WTC11 (cell line): ENCODE measurements at regions not wholly inside any gene's neighbourhood (a gene's known extent, or its start where the extent isn't known, plus 50 kb on each side); places are given as distances from the start of the nearest gene placed in this dataset.

Experiments used
- ATAC-seq: fragments of 200-7000 bp; cut with Tn5 transposase; 2 replicates; pipeline ENCODE4 v1.10.0; 2021; ENCODE audit warnings: mild to moderate bottlenecking, moderate library complexity
- CTCF ChIA-PET: fragments of 300-600 bp; sonication (Branson Sonifier 250); formaldehyde crosslinking; loops from one replicate; lab custom pipeline; 2021; ENCODE audit warnings: antibody characterized with exemption; lab: Charles Lee
- POLR2A ChIA-PET: fragments of 350-600 bp; sonication (Branson Sonifier 250); formaldehyde crosslinking; loops from one replicate; lab custom pipeline; 2021; ENCODE audit warnings: antibody characterized with exemption; lab: Charles Lee
- DNase-seq: peaks from one replicate; pipeline ENCODE4 v3.0.0; 2021; ENCODE audit warnings: low spot score
- H3K27ac Mint-ChIP-seq: 2 replicates; pipeline ENCODE4 v1.8.0; 2021; ENCODE audit warnings: mixed read lengths
- H3K27me3 Mint-ChIP-seq: 2 replicates; pipeline ENCODE4 v1.8.0; 2021; ENCODE audit warnings: low read depth, mild to moderate bottlenecking, moderate library complexity, mixed read lengths
- H3K36me3 Mint-ChIP-seq: 2 replicates; pipeline ENCODE4 v1.8.0; 2021; ENCODE audit warnings: mixed read lengths
- H3K4me1 Mint-ChIP-seq: 2 replicates; pipeline ENCODE4 v1.8.0; 2022; ENCODE audit warnings: mixed read lengths
- H3K4me3 Mint-ChIP-seq: 2 replicates; pipeline ENCODE4 v1.8.0; 2021; ENCODE audit warnings: mild to moderate bottlenecking, moderate library complexity, mixed read lengths
- H3K9me3 Mint-ChIP-seq: 2 replicates; pipeline ENCODE4 v1.8.0; 2021; ENCODE audit warnings: mixed read lengths
- ATF3 ChIP-seq: sonication (generic); formaldehyde crosslinking; conservative IDR thresholded peaks from 2 replicates; pipeline ENCODE4 v1.8.1; 2022; ENCODE audit warnings: mild to moderate bottlenecking, missing genetic modification reagents
- CBFB ChIP-seq: sonication (generic); formaldehyde crosslinking; IDR thresholded peaks from 2 replicates; pipeline ENCODE4 v1.8.1; 2022; ENCODE audit warnings: mild to moderate bottlenecking, low read depth, missing genetic modification reagents
- CDX4 ChIP-seq: fragments of 250-450 bp; sonication (Bioruptor Pico); IDR thresholded peaks from 2 replicates; pipeline ENCODE4 v1.9.0; 2021; ENCODE audit warnings: moderate library complexity, mild to moderate bottlenecking, inconsistent platforms, borderline replicate concordance
- E2F4 ChIP-seq: sonication (generic); formaldehyde crosslinking; IDR thresholded peaks from 2 replicates; pipeline ENCODE4 v1.8.1; 2022; ENCODE audit warnings: low read depth, mild to moderate bottlenecking, moderate library complexity, missing genetic modification reagents, borderline replicate concordance
- EMX1 ChIP-seq: fragments of 250-450 bp; sonication (Bioruptor Pico); IDR thresholded peaks from 2 replicates; pipeline ENCODE4 v1.8.0; 2021; ENCODE audit warnings: mild to moderate bottlenecking
- ERG ChIP-seq: fragments of 250-450 bp; sonication (Bioruptor Pico); IDR thresholded peaks from 2 replicates; pipeline ENCODE4 v1.8.0; 2021; ENCODE audit warnings: mild to moderate bottlenecking
- ESRRA ChIP-seq: sonication (generic); formaldehyde crosslinking; IDR thresholded peaks from 2 replicates; pipeline ENCODE4 v1.8.1; 2022; ENCODE audit warnings: mild to moderate bottlenecking, missing genetic modification reagents, borderline replicate concordance
- FOXJ3 ChIP-seq: sonication (generic); formaldehyde crosslinking; IDR thresholded peaks from 2 replicates; pipeline ENCODE4 v1.9.0; 2021; ENCODE audit warnings: missing genetic modification reagents, mild to moderate bottlenecking, borderline replicate concordance
- FOXP1 ChIP-seq: sonication (generic); formaldehyde crosslinking; IDR thresholded peaks from 2 replicates; pipeline ENCODE4 v1.8.0; 2022; ENCODE audit warnings: missing genetic modification reagents, mild to moderate bottlenecking, moderate library complexity, borderline replicate concordance
- HMGXB4 ChIP-seq: sonication (generic); formaldehyde crosslinking; IDR thresholded peaks from 2 replicates; pipeline ENCODE4 v1.8.1; 2023; ENCODE audit warnings: mild to moderate bottlenecking, moderate library complexity, missing genetic modification reagents
- KAT7 ChIP-seq: sonication (generic); formaldehyde crosslinking; IDR thresholded peaks from 2 replicates; pipeline ENCODE4 v1.8.1; 2023; ENCODE audit warnings: missing genetic modification reagents, mild to moderate bottlenecking, borderline replicate concordance
- MLX ChIP-seq: sonication (generic); formaldehyde crosslinking; IDR thresholded peaks from 2 replicates; pipeline ENCODE4 v1.8.1; 2023; ENCODE audit warnings: mild to moderate bottlenecking, missing genetic modification reagents, moderate library complexity
- MYBL2 ChIP-seq: sonication (generic); formaldehyde crosslinking; IDR thresholded peaks from 2 replicates; pipeline ENCODE4 v1.8.1; 2023; ENCODE audit warnings: mild to moderate bottlenecking, moderate library complexity, missing genetic modification reagents
- NFATC4 ChIP-seq: fragments of 250-450 bp; sonication (Bioruptor Pico); IDR thresholded peaks from 2 replicates; pipeline ENCODE4 v1.9.0; 2021; ENCODE audit warnings: mild to moderate bottlenecking
- OVOL2 ChIP-seq: fragments of 250-450 bp; sonication (Bioruptor Pico); IDR thresholded peaks from 2 replicates; pipeline ENCODE4 v1.9.0; 2021; ENCODE audit warnings: mild to moderate bottlenecking, borderline replicate concordance
- RORB ChIP-seq: fragments of 250-450 bp; sonication (Bioruptor Pico); IDR thresholded peaks from 2 replicates; pipeline ENCODE4 v1.9.0; 2021; ENCODE audit warnings: mild to moderate bottlenecking
- TEAD1 ChIP-seq: sonication (generic); formaldehyde crosslinking; IDR thresholded peaks from 2 replicates; pipeline ENCODE4 v1.8.0; 2022; ENCODE audit warnings: mild to moderate bottlenecking, missing genetic modification reagents
- TEAD4 ChIP-seq: sonication (generic); formaldehyde crosslinking; IDR thresholded peaks from 2 replicates; pipeline ENCODE4 v1.8.0; 2022; ENCODE audit warnings: mild to moderate bottlenecking, missing genetic modification reagents
- TP53 ChIP-seq: sonication (generic); formaldehyde crosslinking; IDR thresholded peaks from 2 replicates; pipeline ENCODE4 v1.8.1; 2023; ENCODE audit warnings: mild to moderate bottlenecking, missing genetic modification reagents
- ZNF396 ChIP-seq: fragments of 250-450 bp; sonication (Bioruptor Pico); IDR thresholded peaks from 2 replicates; pipeline ENCODE4 v1.8.0; 2021; ENCODE audit warnings: mild to moderate bottlenecking, moderate library complexity, borderline replicate concordance
- ZNF425 ChIP-seq: fragments of 250-450 bp; sonication (Bioruptor Pico); conservative IDR thresholded peaks from 2 replicates; pipeline ENCODE4 v1.9.0; 2021; ENCODE audit warnings: mild to moderate bottlenecking
- TF ChIP-seq, protein P1 (sequence below): fragments of 250-450 bp; sonication (Bioruptor Pico); IDR thresholded peaks from 2 replicates; pipeline ENCODE4 v2.1.2; 2022; ENCODE audit warnings: mild to moderate bottlenecking, moderate library complexity
- TF ChIP-seq, protein P2 (sequence below): sonication (generic); formaldehyde crosslinking; IDR thresholded peaks from 2 replicates; pipeline ENCODE4 v1.8.0; 2022; ENCODE audit warnings: mild to moderate bottlenecking, missing genetic modification reagents
- TF ChIP-seq, protein P3 (sequence below): sonication (generic); formaldehyde crosslinking; IDR thresholded peaks from 2 replicates; pipeline ENCODE4 v1.8.1; 2023; ENCODE audit warnings: mild to moderate bottlenecking, missing genetic modification reagents, moderate library complexity

DNA sequence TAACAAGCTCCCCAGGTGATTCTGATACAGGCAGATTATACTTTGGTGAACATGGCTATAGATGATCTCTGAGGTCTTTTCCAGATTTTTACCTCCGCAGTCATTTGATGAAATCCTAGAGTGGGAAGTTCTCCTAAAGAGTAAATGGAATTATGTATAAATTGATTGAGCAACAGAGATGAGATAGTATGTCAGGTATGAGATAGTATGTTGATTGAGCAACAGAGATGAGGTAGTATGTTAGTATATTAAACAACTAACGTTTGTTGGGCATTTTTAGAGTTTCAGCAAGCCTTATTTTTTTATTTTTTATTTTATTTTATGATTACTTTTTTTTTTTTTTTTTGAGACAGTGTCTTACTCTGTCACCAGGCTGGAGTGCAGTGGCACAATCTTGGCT, 265.0 kb upstream of the SOX2 start:
- no peak overlapping the region for H3K4me3 Mint-ChIP-seq
- H3K9me3 Mint-ChIP-seq, result peaks cover 8% of the 10 kb centered on the region
- DNase-seq, result no peak
- ATAC-seq, result no peak
- ChIA-PET POLR2A (interaction anchor here (0.5 kb wide), 1 partner anchor 18 kb away, joined by 3 read pairs; no protein-coding TSS in a partner anchor), CTCF (no interaction called here)
- TF ChIP-seq CDX4 (CRISPR knock-in tag) (no peak), ESRRA (CRISPR knock-in tag) (no peak), OVOL2 (no peak), EMX1 (no peak), ZNF425 (no peak), TP53 (no peak), MLX (no peak), ATF3 (CRISPR knock-in tag) (no peak), FOXP1 (no peak), CBFB (CRISPR knock-in tag) (no peak), TEAD1 (CRISPR knock-in tag) (no peak), E2F4 (CRISPR knock-in tag) (no peak)
- TF ChIP-seq, protein P1, sequence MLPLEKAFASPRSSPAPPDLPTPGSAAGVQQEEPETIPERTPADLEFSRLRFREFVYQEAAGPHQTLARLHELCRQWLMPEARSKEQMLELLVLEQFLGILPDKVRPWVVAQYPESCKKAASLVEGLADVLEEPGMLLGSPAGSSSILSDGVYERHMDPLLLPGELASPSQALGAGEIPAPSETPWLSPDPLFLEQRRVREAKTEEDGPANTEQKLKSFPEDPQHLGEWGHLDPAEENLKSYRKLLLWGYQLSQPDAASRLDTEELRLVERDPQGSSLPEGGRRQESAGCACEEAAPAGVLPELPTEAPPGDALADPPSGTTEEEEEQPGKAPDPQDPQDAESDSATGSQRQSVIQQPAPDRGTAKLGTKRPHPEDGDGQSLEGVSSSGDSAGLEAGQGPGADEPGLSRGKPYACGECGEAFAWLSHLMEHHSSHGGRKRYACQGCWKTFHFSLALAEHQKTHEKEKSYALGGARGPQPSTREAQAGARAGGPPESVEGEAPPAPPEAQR (CRISPR knock-in tag), result no peak
- no peak overlapping the region for H3K27ac Mint-ChIP-seq
- H3K4me1 Mint-ChIP-seq, result peaks cover 7% of the 10 kb centered on the region
- H3K36me3 Mint-ChIP-seq, result no peaks in the 10 kb centered on the region
- H3K27me3 Mint-ChIP-seq, result no peaks in the 10 kb centered on the region

DNA sequence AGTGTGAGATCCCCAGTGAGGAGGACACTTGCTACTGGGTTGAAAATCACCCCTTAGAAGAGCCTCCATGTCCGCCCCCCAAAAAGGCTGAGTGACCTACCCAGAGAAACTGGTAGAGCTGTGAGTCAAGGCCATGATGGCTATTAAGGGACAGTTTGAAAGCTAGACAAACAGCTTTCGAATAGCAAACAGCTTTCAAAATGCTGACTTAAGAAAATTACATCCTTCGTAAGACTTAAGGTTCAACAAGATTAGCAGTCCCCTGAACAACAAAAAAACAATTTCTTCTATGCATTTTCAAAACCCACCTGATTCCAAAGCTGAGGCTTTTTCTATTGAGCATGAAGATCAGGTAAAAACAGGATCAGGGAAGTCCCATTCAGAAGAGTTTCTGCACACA, 269.7 kb upstream of the SOX2 start:
- Mint-ChIP-seq H3K9me3 (no peaks in the 10 kb centered on the region; the same call in 1 of the 2 replicates), H3K4me3 (no peak overlapping the region), H3K4me1 (peaks cover 7% of the 10 kb centered on the region), H3K27ac (no peak overlapping the region), H3K27me3 (no peaks in the 10 kb centered on the region)
- POLR2A ChIA-PET, result no interaction called here
- ATAC-seq, result no peak
- CTCF ChIA-PET, result interaction anchor here (1.0 to 1.3 kb wide), 2 partner anchors 115 to 258 kb away, joined by 3 read pairs; no protein-coding TSS in a partner anchor
- TF ChIP-seq MYBL2, result no peak
- no peak for TF ChIP-seq KAT7 (CRISPR knock-in tag)
- no peak for TF ChIP-seq ZNF396 (CRISPR knock-in tag)
- TF ChIP-seq TEAD4, result no peak
- TF ChIP-seq, protein P2, sequence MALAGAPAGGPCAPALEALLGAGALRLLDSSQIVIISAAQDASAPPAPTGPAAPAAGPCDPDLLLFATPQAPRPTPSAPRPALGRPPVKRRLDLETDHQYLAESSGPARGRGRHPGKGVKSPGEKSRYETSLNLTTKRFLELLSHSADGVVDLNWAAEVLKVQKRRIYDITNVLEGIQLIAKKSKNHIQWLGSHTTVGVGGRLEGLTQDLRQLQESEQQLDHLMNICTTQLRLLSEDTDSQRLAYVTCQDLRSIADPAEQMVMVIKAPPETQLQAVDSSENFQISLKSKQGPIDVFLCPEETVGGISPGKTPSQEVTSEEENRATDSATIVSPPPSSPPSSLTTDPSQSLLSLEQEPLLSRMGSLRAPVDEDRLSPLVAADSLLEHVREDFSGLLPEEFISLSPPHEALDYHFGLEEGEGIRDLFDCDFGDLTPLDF (CRISPR knock-in tag), result no peak
- no peak for TF ChIP-seq ERG (CRISPR knock-in tag)
- no peak for TF ChIP-seq HMGXB4
- TF ChIP-seq, protein P3, sequence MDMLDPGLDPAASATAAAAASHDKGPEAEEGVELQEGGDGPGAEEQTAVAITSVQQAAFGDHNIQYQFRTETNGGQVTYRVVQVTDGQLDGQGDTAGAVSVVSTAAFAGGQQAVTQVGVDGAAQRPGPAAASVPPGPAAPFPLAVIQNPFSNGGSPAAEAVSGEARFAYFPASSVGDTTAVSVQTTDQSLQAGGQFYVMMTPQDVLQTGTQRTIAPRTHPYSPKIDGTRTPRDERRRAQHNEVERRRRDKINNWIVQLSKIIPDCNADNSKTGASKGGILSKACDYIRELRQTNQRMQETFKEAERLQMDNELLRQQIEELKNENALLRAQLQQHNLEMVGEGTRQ, result no peak
- TF ChIP-seq NFATC4, result no peak
- TF ChIP-seq RORB (CRISPR knock-in tag), result no peak
- no peak for TF ChIP-seq FOXJ3 (CRISPR knock-in tag)
- TF ChIP-seq OVOL2, result no peak
- TF ChIP-seq, all 79 proteins: peak for 0
- DNase-seq, result no peak
- no peaks in the 10 kb centered on the region for H3K36me3 Mint-ChIP-seq
